Dendritic cell treated with granulocyte-macrophage colony-stimulating factor and Interleukin-4, amounts not matched to agents 40 ng/mL and 50 ng/mL, for 4 days (primary cell): ENCODE measurements at regions not wholly inside any gene's neighbourhood (a gene's known extent, or its start where the extent isn't known, plus 50 kb on each side); places are given as distances from the start of the nearest gene placed in this dataset.

Source experiments
- H3K27ac Mint-ChIP-seq: one replicate; pipeline ENCODE4 v1.8.0; 2022; ENCODE audit warnings: mild to moderate bottlenecking, mixed read lengths
- H3K27me3 Mint-ChIP-seq: one replicate; pipeline ENCODE4 v1.8.0; 2022; ENCODE audit warnings: mild to moderate bottlenecking, mixed read lengths
- H3K36me3 Mint-ChIP-seq: one replicate; pipeline ENCODE4 v1.8.0; 2022; ENCODE audit warnings: low read depth, mixed read lengths
- H3K4me1 Mint-ChIP-seq: one replicate; pipeline ENCODE4 v1.8.0; 2022; ENCODE audit warnings: low read depth, mixed read lengths
- H3K4me3 Mint-ChIP-seq: one replicate; pipeline ENCODE4 v1.8.0; 2022; ENCODE audit warnings: mild to moderate bottlenecking, moderate library complexity, mixed read lengths
- H3K9me3 Mint-ChIP-seq: one replicate; pipeline ENCODE4 v1.8.0; 2022; ENCODE audit warnings: mixed read lengths
- intact Hi-C: fragments of 100-400 bp; cut with micrococcal nuclease; formaldehyde crosslinking; loops from one replicate; pipeline ENCODE4 v1.15.0; 2022

- Mint-ChIP-seq H3K36me3 (no peaks in the 10 kb centered on the region), H3K4me1 (no peaks in the 10 kb centered on the region), H3K4me3 (no peak overlapping the region)
Measured at GRCh38 chrX:150184491-150184890, 178.6 kb upstream of the MAMLD1 start.

DNA sequence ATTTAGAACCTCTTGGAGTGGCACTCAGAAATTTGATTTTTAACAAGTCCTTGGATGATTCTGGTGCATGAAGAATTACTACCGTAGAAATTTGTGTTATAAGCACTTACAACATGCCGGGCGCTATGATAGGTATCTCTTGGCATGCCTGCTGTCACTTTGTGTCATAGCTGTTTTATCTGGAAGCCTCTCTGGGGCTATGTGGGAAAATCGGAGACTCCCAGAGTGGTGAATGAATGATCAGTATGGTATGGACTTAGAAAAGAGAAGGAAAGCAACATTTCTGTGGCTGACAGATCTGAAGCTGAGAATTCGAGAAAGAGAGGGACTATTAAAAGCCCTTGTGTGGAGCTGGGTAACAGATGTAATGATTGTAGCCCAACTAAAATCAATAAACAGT lies 177.4 kb upstream of the MAMLD1 start:
- Mint-ChIP-seq H3K36me3 (no peaks in the 10 kb centered on the region), H3K4me1 (no peaks in the 10 kb centered on the region), H3K9me3 (no peaks in the 10 kb centered on the region), H3K27ac (no peak overlapping the region), H3K27me3 (no peaks in the 10 kb centered on the region), H3K4me3 (no peak overlapping the region)
- intact Hi-C loops: no loop called here

More at GRCh38 chrX:150184491-150184890, 178.6 kb upstream of the MAMLD1 start:
- intact Hi-C loops: no loop called here
- Mint-ChIP-seq H3K27ac (no peak overlapping the region), H3K9me3 (peaks cover 2% of the 10 kb centered on the region), H3K27me3 (no peaks in the 10 kb centered on the region)

GRCh38 chrX:150192816-150193215 lies 170.3 kb upstream of the MAMLD1 start:
- intact Hi-C loops: no loop called here
- Mint-ChIP-seq H3K27ac (no peak overlapping the region), H3K4me3 (no peak overlapping the region), H3K27me3 (no peaks in the 10 kb centered on the region), H3K9me3 (no peaks in the 10 kb centered on the region), H3K36me3 (no peaks in the 10 kb centered on the region), H3K4me1 (peaks cover 4% of the 10 kb centered on the region)

DNA sequence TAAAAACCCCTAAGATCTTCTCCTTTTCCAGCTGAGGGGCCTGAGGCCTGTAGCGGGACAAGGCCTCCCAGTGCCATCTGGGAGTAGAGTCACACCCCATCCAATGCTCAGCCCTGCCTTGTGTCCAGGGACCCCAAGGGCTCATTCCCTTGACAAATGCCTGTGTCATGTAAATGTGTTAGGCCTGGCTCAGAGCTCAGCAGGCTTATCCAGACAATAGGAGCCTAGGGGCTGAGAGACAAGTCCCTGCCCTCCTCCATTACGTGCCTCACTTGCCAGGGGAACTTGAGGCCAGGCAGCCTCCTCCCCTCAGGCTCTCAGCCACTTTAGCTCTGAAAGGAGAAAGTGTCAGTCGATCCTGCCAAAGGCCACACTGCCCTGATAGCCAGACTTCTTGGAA lies 166.8 kb upstream of the MAMLD1 start:
- H3K9me3 Mint-ChIP-seq: no peaks in the 10 kb centered on the region
- no peak overlapping the region for H3K27ac Mint-ChIP-seq
- no peak overlapping the region for H3K4me3 Mint-ChIP-seq
- H3K4me1 Mint-ChIP-seq: peaks cover 12% of the 10 kb centered on the region
- no peaks in the 10 kb centered on the region for H3K27me3 Mint-ChIP-seq
- intact Hi-C loops: no loop called here
- H3K36me3 Mint-ChIP-seq: no peaks in the 10 kb centered on the region

DNA sequence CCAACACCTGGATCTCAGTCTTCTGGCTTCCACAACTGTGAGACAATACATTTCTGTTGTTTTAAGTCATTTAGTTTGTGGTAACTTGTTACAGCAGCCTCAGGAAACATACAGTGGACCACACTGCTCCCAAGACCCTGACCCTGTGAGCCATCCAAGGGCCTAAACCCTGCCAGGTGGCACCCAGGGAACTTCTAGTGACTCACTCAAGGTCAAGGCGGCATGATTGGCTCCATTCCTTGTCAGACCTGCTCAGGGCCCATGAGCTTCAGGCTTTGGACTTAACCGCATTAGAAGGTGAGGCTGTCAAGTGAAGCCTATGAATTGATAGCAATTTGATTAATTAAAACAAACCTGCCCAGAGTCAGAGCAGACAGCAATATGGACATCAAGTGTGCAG lies 165.7 kb upstream of the MAMLD1 start:
- no peak overlapping the region for H3K4me3 Mint-ChIP-seq
- no peak overlapping the region for H3K27ac Mint-ChIP-seq
- H3K27me3 Mint-ChIP-seq: no peaks in the 10 kb centered on the region
- intact Hi-C loops: no loop called here
- H3K4me1 Mint-ChIP-seq: peaks cover 20% of the 10 kb centered on the region
- no peaks in the 10 kb centered on the region for H3K9me3 Mint-ChIP-seq
- H3K36me3 Mint-ChIP-seq: no peaks in the 10 kb centered on the region

DNA sequence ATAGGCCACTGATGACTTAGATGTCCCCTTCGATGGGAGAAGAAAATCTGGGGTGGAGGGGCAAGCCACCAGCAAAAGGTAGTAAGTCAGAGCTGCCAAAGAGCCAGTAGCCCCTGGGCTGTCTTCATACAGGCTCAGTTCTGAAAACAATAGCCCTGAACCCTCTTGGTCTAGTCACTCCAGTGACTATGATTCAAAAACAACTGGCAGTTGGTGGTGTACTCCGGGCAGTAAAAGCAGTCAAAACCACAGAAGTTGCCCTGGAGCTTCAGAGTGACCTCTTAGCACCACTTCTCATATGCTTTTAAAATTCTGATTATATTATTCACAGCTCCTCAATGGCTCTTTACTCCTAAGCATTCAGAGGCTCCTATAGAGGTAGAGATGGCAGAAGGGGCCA lies 164.3 kb upstream of the MAMLD1 start:
- Mint-ChIP-seq H3K27ac (no peak overlapping the region), H3K27me3 (no peaks in the 10 kb centered on the region), H3K36me3 (no peaks in the 10 kb centered on the region), H3K4me1 (peaks cover 33% of the 10 kb centered on the region), H3K4me3 (no peak overlapping the region), H3K9me3 (no peaks in the 10 kb centered on the region)
- intact Hi-C loops: no loop called here

DNA sequence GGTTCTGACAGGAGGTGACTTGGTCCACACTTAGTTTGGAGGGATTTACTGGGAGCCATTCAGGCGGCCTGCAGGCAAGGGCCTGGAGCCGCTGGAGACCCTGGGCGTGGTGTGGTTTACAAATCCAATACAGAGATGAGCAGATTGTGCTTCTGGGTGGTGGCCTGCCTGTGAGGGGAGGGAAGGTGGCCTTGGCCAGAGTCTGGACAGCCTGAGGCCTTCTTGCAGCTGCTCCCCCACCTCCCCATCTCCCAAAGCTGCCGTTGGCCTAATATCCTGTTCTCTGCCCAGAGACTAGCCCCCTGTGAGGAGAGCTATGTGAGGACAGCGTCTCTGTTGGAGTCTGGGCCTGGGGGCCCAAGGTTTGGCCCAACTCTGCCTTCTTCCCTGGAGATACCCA lies 163.9 kb upstream of the MAMLD1 start:
- H3K27ac Mint-ChIP-seq: no peak overlapping the region
- H3K36me3 Mint-ChIP-seq: no peaks in the 10 kb centered on the region
- intact Hi-C loops: no loop called here
- no peaks in the 10 kb centered on the region for H3K9me3 Mint-ChIP-seq
- H3K27me3 Mint-ChIP-seq: no peaks in the 10 kb centered on the region
- H3K4me1 Mint-ChIP-seq: peaks cover 33% of the 10 kb centered on the region
- no peak overlapping the region for H3K4me3 Mint-ChIP-seq

DNA sequence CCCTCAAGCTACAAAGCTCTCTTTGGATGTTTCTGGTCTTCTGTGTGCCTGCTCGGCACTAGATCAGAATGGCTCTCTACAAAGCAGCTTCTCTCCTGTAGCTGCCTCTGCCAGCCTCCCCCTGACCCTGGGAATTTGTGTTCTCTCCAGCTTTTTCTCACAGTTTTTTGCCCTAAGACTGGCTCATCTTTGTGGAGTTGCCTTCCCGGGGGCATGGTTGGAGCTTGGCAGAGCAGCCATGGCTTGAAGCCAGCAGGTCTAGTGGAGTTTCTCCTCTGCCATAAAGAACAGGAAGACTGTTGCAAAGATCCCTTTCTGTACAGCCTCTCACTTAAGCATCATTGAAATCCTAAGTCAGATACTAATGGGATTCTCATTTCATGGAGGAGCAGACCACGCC lies 163.3 kb upstream of the MAMLD1 start:
- intact Hi-C loops: no loop called here
- Mint-ChIP-seq H3K36me3 (no peaks in the 10 kb centered on the region), H3K27ac (no peak overlapping the region), H3K4me3 (no peak overlapping the region), H3K27me3 (no peaks in the 10 kb centered on the region), H3K9me3 (no peaks in the 10 kb centered on the region), H3K4me1 (peaks cover 33% of the 10 kb centered on the region)

DNA sequence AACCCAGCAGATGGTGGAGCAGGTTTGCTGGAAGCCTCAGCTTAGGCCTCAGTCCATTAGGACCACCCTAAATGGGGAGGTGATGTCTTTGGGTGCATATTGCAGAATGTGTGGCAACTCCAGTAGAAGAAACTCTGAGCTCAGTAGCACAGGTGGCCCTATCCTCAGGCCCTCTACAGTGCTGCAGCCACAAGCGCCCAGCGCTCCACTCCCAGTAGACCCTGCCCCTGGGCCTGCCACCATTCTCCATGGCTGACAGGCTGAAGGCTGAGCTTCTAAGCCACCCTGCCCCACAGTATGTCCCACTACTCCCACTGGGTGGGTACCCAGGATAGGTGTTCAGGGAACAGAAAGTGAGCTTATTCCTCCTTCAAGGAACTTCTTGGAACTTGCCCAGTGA lies 162.8 kb upstream of the MAMLD1 start:
- H3K4me1 Mint-ChIP-seq: peaks cover 33% of the 10 kb centered on the region
- H3K27ac Mint-ChIP-seq: no peak overlapping the region
- no peak overlapping the region for H3K4me3 Mint-ChIP-seq
- no peaks in the 10 kb centered on the region for H3K36me3 Mint-ChIP-seq
- no peaks in the 10 kb centered on the region for H3K9me3 Mint-ChIP-seq
- no peaks in the 10 kb centered on the region for H3K27me3 Mint-ChIP-seq
- intact Hi-C loops: no loop called here

- Mint-ChIP-seq H3K27ac (no peak overlapping the region), H3K9me3 (no peaks in the 10 kb centered on the region), H3K27me3 (no peaks in the 10 kb centered on the region), H3K4me1 (peaks cover 28% of the 10 kb centered on the region), H3K4me3 (no peak overlapping the region), H3K36me3 (no peaks in the 10 kb centered on the region)
- intact Hi-C loops: no loop called here
Measured at GRCh38 chrX:150200820-150201287, 162.3 kb upstream of the MAMLD1 start.

GRCh38 chrX:150201391-150201790 lies 161.7 kb upstream of the MAMLD1 start:
- Mint-ChIP-seq H3K4me3 (no peak overlapping the region), H3K27ac (no peak overlapping the region), H3K4me1 (peaks cover 28% of the 10 kb centered on the region), H3K27me3 (no peaks in the 10 kb centered on the region), H3K36me3 (no peaks in the 10 kb centered on the region), H3K9me3 (no peaks in the 10 kb centered on the region)
- intact Hi-C loops: no loop called here

- no peaks in the 10 kb centered on the region for H3K9me3 Mint-ChIP-seq
- no peak overlapping the region for H3K27ac Mint-ChIP-seq
- H3K4me3 Mint-ChIP-seq: no peak overlapping the region
- no peaks in the 10 kb centered on the region for H3K36me3 Mint-ChIP-seq
- no peaks in the 10 kb centered on the region for H3K27me3 Mint-ChIP-seq
- intact Hi-C loops: no loop called here
- peaks cover 28% of the 10 kb centered on the region for H3K4me1 Mint-ChIP-seq
Measured at GRCh38 chrX:150201841-150202240, 161.3 kb upstream of the MAMLD1 start.

GRCh38 chrX:150202641-150203247 lies 160.4 kb upstream of the MAMLD1 start:
- H3K4me1 Mint-ChIP-seq: peaks cover 28% of the 10 kb centered on the region
- H3K27me3 Mint-ChIP-seq: no peaks in the 10 kb centered on the region

DNA sequence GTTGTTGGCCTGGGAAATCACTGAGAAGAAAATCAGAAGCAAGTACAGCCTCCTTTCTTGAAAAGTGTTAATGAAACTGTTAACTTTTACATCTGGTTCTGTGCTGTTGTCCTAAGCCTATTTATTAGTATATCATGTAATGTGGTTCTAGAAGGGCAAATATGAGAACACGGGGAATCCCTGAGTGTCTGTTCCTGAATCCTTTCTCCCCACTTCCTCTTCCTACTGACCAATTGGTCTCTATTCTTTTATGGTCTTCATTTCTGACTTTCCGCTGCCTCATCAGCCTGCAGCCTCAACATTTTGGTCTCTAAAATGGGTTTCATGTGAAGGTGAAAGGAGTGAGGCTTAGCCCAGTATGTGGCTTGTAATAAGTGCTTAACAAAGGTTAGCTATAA lies 159.9 kb upstream of the MAMLD1 start:
- H3K4me3 Mint-ChIP-seq: no peak overlapping the region
- peaks cover 28% of the 10 kb centered on the region for H3K4me1 Mint-ChIP-seq
- intact Hi-C loops: no loop called here
- no peaks in the 10 kb centered on the region for H3K27me3 Mint-ChIP-seq
- peak overlapping the region; percentile 76 for H3K27ac Mint-ChIP-seq
- H3K9me3 Mint-ChIP-seq: no peaks in the 10 kb centered on the region
- no peaks in the 10 kb centered on the region for H3K36me3 Mint-ChIP-seq

More at GRCh38 chrX:150202641-150203247, 160.4 kb upstream of the MAMLD1 start:
- H3K4me3 Mint-ChIP-seq: no peak overlapping the region
- intact Hi-C loops: no loop called here
- peak overlapping the region; percentile 76 for H3K27ac Mint-ChIP-seq
- no peaks in the 10 kb centered on the region for H3K9me3 Mint-ChIP-seq
- no peaks in the 10 kb centered on the region for H3K36me3 Mint-ChIP-seq

- no peaks in the 10 kb centered on the region for H3K9me3 Mint-ChIP-seq
- H3K4me3 Mint-ChIP-seq: no peak overlapping the region
- peaks cover 28% of the 10 kb centered on the region for H3K4me1 Mint-ChIP-seq
- H3K27ac Mint-ChIP-seq: no peak overlapping the region
- intact Hi-C loops: no loop called here
- no peaks in the 10 kb centered on the region for H3K36me3 Mint-ChIP-seq
- H3K27me3 Mint-ChIP-seq: no peaks in the 10 kb centered on the region
Measured at GRCh38 chrX:150205011-150205410, 158.1 kb upstream of the MAMLD1 start.
